ENCODE measurements at regions not wholly inside any gene's neighbourhood (a gene's known extent, or its start where the extent isn't known, plus 50 kb on each side); places are given as distances from the start of the nearest gene placed in this dataset.

DNA sequence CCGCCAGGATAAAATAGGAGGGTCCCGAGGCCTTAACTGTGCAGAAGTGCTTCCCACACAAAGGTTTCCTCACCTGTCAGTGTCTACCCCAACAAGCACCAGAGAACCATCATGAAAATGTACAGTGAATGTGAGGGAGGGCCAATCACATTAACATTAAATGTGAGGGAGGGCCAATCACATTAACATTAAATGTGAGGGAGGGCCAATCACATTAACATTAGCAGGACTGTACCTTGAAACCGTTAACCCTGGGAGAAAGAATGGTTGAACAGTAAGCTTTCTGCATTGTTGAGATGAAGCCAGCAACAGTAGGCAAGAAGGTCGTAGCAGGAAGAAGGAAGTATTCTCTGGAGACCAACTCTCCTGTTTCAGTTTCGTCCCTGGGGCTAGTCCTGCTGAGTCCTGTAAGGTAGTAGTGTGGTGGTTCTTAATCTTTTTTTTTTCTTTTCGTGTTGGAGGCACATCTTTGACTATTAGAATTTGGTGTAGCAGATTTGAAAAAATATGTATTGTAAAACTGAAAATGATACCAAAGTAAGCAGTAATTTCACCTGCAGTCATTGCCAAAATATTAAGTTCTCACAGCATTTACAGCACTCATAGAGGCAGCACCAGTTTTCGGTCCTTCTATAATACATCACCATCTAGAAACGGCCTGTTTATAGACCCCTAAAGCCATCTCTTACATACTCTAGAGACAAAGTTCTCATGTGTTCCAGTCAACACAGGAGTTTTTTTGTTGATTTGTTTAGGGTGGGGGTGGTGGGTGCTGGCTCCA is 98.6 kb upstream of the PPP2R5A start:
- in situ Hi-C loops (cut with HindIII; ENCODE audit: low pct_unique_long_range_greater_than_20kb, low sequenced_read_pairs): no loop called here
- peak; percentile 44 for DNase-seq (ENCODE audit: low read depth, low spot score)

DNA sequence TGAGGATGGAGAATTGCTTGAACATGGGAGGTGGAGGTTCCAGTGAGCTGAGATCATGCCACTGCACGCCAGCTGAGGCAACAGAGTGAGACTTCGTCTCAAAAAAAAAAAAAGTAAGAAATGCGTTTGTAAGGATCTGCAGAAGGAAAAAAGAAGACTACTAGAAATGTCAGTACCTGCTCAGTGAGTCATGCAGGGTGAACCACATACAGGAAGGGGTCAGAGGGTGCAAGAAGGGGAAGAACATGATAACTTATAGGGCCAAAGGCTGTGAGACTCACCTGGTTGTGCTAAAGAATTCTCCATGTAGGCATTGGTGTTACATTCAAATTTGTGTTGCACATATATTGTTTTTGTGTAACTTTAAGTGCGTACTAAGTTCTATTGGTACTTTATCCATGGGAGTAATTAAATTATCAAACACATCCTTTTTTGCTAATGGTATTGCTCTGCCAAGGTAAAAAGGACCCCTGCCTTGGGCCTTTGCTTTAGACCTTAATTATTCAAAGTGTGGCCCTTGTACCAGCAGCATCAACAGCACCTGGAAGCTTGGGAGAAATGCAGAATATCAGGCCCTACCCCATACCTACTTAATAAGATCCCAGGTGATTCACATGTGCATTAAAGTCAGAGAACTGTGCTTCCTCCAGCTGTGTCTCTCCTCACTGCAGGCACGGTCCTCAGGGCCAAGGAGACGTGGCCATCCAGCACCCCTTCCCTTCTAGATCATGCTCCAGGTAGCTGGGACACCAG is 96.4 kb upstream of the PPP2R5A start:
- no peak for DNase-seq (ENCODE audit: low read depth, low spot score)
- in situ Hi-C loops (cut with HindIII; ENCODE audit: low pct_unique_long_range_greater_than_20kb, low sequenced_read_pairs): no loop called here

DNA sequence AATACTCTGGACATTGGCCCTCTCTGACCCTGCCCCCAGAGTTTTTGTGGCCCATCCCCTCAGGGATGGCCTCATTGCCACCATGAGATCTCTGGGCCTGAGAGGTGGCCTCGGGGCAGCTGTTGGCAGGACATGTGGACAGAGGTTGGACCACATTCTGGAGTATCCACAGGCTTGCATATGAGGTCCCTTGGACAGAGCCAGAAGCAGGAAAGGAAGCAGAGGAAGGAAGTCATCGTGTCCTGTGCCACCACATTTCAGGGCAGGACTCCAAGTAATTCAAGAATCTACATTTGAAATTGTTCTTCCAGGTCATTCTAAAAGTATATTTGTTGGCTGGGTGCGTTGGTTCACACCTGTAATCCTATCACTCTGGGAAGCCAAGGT is 95.9 kb upstream of the PPP2R5A start:
- no peak for DNase-seq (ENCODE audit: low read depth, low spot score)
- in situ Hi-C loops (cut with HindIII; ENCODE audit: low pct_unique_long_range_greater_than_20kb, low sequenced_read_pairs): no loop called here

DNA sequence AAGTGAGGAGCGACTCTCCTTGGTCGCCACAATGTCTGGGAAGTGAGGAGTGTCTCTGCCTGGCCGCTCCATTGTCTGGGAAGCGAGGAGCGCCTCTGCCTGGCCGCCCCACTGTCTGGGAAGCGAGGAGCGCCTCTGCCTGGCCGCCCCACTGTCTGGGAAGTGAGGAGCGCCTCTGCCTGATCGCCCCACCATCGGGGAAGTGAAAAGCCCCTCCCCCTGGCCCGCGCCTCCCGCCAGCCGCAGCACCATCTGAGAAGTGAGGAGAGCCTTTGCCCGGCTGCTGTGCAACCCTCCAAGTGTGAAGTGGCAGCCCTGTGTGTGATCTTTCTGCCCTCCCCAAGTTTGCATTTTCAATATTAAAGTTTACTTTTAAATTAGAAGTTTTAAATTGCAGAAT is 95.0 kb upstream of the PPP2R5A start:
- DNase-seq (ENCODE audit: low read depth, low spot score): no peak
- in situ Hi-C loops (cut with HindIII; ENCODE audit: low pct_unique_long_range_greater_than_20kb, low sequenced_read_pairs): no loop called here

DNA sequence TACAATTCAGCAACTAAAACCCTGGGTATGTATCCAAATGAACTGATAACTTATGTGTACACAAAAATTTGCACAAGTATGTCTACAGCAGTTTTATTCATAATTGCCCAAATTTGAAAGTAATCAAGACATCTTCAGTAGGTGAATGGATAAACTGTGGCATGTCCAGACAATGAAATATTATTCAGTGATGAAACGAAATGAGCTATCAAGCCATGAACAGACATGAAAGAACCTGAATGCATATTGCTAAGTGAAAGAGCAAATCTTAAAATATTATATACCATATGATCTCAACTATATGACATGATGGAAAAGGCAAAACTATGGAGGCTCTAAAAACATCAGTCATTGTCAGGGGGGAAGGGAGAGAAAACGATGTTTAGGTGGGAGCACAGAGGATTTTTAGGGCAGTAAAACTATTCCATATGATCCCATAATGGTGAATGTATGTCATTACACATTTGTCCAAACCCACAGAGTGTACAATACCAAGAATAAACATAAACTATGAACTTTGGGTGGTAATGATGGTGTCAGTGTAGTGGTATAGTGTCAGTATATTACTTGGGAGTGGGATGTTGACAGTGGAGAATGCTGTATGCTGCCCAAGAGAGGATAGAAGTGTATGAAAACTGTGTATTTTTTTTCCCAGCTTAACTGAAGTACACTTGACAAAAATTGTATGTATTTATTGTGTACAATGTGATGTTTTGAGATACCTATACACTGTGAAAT is 92.8 kb upstream of the PPP2R5A start:
- no peak for DNase-seq (ENCODE audit: low read depth, low spot score)
- in situ Hi-C loops (cut with HindIII; ENCODE audit: low pct_unique_long_range_greater_than_20kb, low sequenced_read_pairs): no loop called here

DNA sequence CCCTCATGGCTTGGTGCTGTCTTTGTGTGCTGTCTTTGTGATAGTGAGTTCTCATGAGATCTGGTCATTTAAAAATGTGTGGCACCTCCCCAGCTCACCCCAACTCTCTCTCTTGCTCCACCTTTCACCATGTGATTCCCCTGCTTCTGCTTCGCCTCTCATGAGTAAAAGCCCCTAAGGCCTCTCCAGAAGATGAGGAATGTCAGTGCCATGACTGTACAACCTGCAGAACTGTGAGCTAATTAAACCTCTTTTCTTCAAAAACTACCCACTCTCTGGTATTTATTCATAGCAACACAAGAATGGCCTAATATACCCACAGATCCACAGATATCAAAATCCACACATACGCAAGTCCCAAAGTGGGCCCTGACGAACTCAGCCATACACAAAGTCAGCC is 88.9 kb upstream of the PPP2R5A start:
- DNase-seq (ENCODE audit: low read depth, low spot score): no peak
- in situ Hi-C loops (cut with HindIII; ENCODE audit: low pct_unique_long_range_greater_than_20kb, low sequenced_read_pairs): no loop called here

DNA sequence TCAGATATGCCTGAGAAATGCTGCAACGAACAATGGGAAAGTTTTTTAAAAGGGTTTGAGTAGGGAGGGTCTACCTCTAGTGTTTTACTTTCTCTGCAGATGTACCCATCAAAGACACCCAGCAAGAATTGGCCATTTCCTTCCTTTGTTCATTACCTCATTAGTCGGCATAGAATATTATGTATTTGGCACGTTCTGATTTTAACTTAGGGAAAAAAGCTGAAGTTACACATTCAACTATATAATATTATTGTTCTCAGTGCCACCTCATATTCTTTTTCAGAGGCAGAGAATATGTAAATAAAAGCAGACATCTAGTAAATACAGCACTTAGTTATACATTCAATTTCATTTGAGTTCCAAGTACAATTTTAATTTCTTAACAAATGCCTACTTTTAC is 83.7 kb upstream of the PPP2R5A start:
- in situ Hi-C loops (cut with HindIII; ENCODE audit: low pct_unique_long_range_greater_than_20kb, low sequenced_read_pairs): no loop called here
- DNase-seq (ENCODE audit: low read depth, low spot score): no peak

DNA sequence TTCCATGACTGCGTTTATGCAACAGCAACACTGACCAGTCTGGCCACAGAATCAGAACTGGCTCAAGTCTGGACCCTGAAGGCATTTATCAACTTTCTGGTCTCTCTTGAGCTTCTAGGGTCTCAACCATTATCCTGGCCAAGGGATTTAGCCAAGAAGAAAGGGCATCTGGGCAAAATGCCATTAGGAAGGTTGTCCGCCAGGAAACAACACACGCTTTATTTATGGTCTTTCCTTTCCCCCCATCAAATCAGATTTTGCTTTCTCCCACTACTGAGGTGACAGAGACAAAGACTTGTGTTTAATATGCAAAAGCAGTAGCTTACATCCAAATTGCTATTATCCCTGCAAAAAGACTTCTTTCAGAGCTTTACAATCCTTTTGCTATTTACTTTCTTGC is 81.6 kb upstream of the PPP2R5A start:
- in situ Hi-C loops (cut with HindIII; ENCODE audit: low pct_unique_long_range_greater_than_20kb, low sequenced_read_pairs): no loop called here
- DNase-seq (ENCODE audit: low read depth, low spot score): no peak

DNA sequence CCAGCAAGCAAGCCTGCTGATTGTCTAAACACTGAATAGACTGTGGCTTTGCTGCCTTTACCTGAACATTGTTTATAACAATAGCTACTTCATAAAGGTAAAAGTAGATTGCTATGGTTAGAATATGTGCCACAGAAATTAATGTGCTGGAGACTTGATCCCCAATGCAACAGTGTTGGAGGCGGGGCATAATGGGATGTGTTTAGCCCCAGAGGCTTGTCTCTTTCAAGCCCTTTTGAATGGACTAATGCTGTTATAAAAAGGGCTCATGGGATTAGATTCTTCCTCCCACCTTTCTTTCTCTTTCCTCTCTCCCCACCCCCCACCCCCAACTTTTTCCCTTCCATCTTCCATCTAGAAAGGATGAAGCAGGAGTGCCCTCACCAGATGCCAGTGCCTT is 80.2 kb upstream of the PPP2R5A start:
- DNase-seq (ENCODE audit: low read depth, low spot score): no peak
- in situ Hi-C loops (cut with HindIII; ENCODE audit: low pct_unique_long_range_greater_than_20kb, low sequenced_read_pairs): no loop called here

DNA sequence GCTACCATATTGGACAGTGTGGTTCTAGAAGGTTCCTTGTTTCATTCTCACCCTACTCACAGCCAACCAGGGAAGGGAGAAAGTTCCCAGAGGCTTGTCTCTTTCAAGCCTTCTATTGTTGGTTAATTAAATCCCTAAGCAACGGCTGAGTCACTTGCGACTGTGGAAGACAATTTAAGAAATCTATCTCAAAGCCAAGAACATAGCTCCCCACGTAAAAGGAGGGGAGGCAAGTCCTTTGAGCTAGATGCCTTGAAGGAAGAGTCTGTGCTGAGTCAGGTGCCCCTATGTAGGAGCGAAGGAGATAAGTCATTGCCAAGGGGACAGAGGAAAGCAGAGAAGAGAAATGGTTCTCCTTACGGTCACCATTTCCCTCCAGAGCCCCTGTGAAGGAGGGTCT is 79.4 kb upstream of the PPP2R5A start:
- in situ Hi-C loops (cut with HindIII; ENCODE audit: low pct_unique_long_range_greater_than_20kb, low sequenced_read_pairs): no loop called here
- DNase-seq (ENCODE audit: low read depth, low spot score): no peak

DNA sequence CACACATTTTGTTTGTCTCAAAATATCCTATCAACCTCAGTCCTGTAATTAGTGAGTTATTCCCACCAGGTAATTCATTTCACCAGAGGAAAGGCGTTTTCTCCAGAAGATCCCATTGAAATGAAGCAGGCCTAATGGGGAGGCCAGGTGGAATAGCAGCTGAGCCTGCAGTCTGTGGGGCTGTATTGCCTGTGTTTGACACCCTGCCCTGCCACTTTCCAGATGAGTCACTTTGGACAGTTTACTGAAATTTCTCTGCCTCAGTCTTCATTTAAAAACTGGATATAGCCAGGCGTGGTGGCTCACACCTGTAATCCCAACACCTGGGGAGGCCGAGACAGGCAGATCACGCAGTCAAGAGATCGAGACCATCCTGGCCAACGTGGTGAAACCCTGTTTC is 78.1 kb upstream of the PPP2R5A start:
- in situ Hi-C loops (cut with HindIII; ENCODE audit: low pct_unique_long_range_greater_than_20kb, low sequenced_read_pairs): no loop called here
- no peak for DNase-seq (ENCODE audit: low read depth, low spot score)

DNA sequence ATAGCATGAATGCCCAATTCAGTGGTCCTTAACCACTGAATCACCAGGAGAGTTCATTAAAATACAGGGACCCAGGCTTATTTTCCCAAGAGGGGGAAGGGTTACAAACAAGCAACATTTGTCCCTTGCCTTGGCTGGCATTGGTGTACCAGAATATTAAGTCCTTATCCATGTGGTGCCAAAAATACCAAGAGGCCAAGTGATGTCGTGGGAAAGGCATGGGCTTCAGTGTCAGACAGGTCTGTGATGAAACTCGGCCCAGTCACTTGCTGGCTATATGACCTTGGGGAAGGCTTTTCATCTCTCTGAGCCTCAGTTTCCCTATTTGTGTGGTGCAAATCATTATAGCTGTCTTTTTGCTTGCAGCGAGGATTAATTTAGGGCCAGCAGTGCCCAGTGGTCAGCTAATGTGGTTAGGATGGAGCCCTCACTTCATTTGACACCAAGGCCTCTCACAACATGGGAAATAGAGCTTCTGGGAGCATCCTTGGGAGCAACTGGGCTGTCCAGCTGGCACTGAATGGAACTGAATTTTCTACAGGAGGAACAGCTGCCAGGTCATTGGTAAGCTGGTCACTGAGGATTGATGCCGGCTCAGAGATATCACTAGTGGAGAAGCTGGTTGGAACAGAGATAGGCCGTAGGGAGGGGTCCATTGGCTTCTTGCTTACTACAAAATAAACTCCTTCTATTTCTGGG is 77.2 kb upstream of the PPP2R5A start:
- no peak for DNase-seq (ENCODE audit: low read depth, low spot score)
- in situ Hi-C loops (cut with HindIII; ENCODE audit: low pct_unique_long_range_greater_than_20kb, low sequenced_read_pairs): no loop called here

DNA sequence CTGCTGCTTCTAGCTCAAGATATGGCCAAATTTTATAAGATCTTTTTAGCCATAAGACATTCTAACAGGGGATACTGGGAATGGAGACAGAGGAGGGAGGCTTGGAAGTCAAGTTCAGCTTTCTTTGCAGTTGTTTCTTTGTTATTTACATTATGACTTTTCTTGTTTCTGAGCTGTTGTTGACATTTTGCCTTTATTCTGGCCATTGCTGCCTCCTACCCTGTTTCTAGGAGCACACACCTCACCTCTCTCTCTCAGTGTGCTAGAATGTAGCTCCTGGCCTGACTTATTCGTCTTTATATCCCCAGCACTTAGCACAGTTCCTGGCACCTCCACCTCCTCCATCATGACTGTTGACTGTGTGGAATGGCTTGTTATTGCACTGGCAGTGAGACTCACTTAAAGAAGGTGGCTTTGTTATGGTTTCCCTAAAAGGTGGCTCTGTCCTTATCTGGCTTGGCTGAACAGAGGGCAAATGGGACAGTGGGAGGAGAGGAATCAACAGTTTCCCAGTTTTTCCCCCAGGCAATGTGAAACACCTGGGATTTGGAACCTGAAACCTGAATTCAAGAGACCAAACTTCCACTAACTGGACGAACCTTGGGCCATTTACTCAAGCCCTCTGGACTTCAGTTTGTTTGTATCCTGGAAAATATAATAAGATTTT is 76.1 kb upstream of the PPP2R5A start:
- DNase-seq (ENCODE audit: low read depth, low spot score): no peak
- in situ Hi-C loops (cut with HindIII; ENCODE audit: low pct_unique_long_range_greater_than_20kb, low sequenced_read_pairs): no loop called here

DNA sequence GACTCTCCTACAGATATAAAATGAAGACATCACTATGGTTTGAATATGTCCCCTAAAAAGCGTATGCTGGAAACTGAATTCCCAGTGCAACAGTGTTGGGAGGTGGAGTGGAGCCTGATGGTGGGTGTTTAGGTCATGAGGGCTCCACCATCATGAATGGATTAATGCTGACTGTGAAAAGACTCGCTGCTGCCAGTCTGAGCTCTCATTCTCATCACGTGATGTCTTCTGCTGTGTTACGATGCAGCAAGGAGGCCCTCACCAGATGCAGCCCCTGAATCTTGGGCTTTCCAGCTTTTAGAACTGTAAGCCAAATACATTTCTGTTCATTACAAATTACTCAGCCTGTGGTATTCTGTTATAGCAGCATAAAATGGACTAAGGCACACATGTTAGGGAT is 73.8 kb upstream of the PPP2R5A start:
- DNase-seq (ENCODE audit: low read depth, low spot score): peak; percentile 13
- in situ Hi-C loops (cut with HindIII; ENCODE audit: low pct_unique_long_range_greater_than_20kb, low sequenced_read_pairs): no loop called here

DNA sequence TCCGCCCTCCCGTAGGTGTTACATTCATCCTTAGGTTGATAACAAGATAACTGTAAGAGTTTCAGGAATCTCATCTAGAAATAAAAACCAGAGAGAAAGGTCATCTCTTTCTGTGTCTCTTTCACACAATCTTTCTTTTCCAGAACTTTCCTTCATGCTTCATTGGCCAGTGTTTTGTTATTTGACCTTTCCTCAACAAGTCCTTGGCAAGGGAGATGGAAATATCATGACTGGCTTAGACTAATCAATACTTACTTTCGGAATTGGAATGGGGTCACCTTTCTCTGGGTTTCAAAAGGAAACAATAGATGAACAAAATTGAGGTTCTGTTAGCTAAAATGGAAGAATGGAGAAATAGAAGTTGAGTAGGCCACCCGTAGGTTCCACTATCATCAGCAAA is 72.9 kb upstream of the PPP2R5A start:
- DNase-seq (ENCODE audit: low read depth, low spot score): no peak
- in situ Hi-C loops (cut with HindIII; ENCODE audit: low pct_unique_long_range_greater_than_20kb, low sequenced_read_pairs): no loop called here

DNA sequence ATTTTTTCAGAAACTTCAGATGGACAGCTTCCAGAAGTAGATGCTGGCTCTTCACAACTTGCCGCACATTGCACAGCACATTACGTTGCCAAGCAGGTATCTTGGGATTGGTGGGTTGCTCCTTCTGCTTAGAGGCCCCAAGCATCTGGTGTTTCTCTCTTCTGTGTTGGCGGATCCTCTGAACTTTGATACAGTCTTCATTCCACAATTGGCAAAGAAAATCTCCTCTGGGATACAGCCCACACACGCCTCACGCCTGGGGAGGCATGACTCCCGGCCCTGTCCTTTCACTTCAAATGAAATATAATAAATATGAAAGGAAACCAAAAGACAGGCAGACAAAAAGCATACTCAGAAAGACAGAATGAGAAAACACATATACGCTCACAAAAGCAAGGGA is 72.3 kb upstream of the PPP2R5A start:
- DNase-seq (ENCODE audit: low read depth, low spot score): no peak
- in situ Hi-C loops (cut with HindIII; ENCODE audit: low pct_unique_long_range_greater_than_20kb, low sequenced_read_pairs): no loop called here

DNA sequence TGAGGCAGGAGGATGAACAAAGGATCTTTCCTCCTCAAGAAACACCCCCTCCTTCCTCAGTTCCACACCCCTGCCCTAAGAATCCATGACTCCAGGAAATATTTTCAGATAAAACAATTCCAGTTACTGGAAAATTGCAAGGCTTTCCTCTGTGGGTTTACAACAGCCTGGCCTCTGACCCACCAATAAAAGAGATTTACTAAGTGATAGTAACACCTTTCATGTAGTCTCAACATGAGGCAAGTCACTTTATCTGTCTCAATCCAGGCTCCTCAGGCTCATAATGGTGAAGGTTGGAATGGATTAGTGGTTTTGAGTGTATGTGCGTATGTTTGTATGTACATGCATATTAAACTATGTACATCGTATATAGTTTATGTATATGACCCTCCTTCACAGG is 71.4 kb upstream of the PPP2R5A start:
- in situ Hi-C loops (cut with HindIII; ENCODE audit: low pct_unique_long_range_greater_than_20kb, low sequenced_read_pairs): no loop called here
- DNase-seq (ENCODE audit: low read depth, low spot score): no peak

DNA sequence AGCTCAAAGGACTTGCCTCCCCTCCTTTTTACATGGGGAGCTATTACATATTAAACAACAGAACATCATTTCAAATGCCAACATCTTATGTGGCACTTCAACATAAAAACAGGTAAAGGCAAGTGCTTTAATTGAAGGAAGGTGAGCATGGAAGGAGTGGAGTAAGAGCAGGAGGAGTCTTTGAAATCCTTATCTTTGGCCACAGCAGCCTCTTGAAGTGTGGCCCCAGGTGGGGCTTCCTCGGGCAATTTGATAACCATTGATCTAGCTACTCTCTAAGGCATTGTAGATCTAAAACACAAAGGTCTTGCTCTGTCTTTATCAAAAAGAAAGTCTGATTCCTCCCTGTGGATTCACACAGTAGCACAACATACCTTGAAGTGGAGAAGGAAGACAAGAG is 70.9 kb upstream of the PPP2R5A start:
- in situ Hi-C loops (cut with HindIII; ENCODE audit: low pct_unique_long_range_greater_than_20kb, low sequenced_read_pairs): no loop called here
- DNase-seq (ENCODE audit: low read depth, low spot score): no peak
